ENCODE measurements at regions not wholly inside any gene's neighbourhood (a gene's known extent, or its start where the extent isn't known, plus 50 kb on each side); places are given as distances from the start of the nearest gene placed in this dataset.

DNA sequence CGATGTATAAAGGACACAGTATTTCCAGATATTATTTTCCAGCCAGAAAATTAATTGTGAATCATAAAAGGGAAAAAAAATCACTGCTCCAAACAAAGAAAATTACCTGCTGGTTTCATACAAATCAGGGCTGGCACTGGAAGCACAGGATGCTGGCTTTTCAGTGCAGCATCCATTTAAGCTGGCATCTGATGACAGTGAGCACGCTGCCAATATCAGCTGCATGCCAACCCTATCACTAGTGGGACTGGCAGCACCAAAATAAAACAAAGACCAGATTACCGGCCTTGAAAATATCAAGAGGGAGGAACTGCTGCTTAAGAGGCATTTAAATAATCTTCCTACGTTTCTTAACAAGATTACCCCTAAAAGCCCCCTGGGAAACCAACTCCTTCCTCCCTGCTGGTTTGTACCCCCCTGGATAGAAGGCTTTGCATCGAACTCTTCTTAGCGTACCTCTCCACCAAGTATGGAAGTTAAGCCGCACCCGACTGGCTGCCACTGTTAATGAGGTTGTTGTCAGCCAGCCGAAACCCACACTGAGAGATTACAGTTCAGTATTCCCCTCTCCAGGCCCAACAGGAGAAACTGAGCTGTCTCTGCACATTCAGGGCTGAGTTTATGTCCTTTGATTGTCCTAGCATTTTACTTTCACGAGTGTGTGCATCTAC is 257.8 kb downstream of the EFNB2 start:
- TF ChIP-seq EZH2 (IDR thresholded peaks at IDR 0.05; ENCODE audit: borderline replicate concordance), result no peak
- TF ChIP-seq, protein P1, sequence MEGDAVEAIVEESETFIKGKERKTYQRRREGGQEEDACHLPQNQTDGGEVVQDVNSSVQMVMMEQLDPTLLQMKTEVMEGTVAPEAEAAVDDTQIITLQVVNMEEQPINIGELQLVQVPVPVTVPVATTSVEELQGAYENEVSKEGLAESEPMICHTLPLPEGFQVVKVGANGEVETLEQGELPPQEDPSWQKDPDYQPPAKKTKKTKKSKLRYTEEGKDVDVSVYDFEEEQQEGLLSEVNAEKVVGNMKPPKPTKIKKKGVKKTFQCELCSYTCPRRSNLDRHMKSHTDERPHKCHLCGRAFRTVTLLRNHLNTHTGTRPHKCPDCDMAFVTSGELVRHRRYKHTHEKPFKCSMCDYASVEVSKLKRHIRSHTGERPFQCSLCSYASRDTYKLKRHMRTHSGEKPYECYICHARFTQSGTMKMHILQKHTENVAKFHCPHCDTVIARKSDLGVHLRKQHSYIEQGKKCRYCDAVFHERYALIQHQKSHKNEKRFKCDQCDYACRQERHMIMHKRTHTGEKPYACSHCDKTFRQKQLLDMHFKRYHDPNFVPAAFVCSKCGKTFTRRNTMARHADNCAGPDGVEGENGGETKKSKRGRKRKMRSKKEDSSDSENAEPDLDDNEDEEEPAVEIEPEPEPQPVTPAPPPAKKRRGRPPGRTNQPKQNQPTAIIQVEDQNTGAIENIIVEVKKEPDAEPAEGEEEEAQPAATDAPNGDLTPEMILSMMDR (IDR thresholded peaks at IDR 0.05; ENCODE audit: poor library complexity), result no peak

All from hepatocyte (in vitro differentiated cells).